GM12878 (cell line): ENCODE measurements at regions not wholly inside any gene's neighbourhood (a gene's known extent, or its start where the extent isn't known, plus 50 kb on each side); places are given as distances from the start of the nearest gene placed in this dataset.

Source experiments
- ATAC-seq: fragments of 200-7000 bp; cut with Tn5 transposase; 3 replicates; pipeline ENCODE4 v1.9.1; 2020; ENCODE audit warnings: mild to moderate bottlenecking, moderate library complexity
- BruUV-seq: library from RNA; stranded (reverse); fragments of 400-500 nt; replicated peaks from 2 replicates; lab custom pipeline; 2021; lab: Mats Ljungman, UMichigan
- CTCF ChIA-PET: fragments of 300-600 bp; sonication (Branson Sonifier 250); formaldehyde crosslinking; extraction: SDS; loops from one replicate; lab custom pipeline; 2021; ENCODE audit warnings: inconsistent platforms; lab: Yijun Ruan, JAX
- POLR2A ChIA-PET: fragments of 350-600 bp; formaldehyde crosslinking; extraction: SDS; loops from one replicate; lab custom pipeline; 2021; ENCODE audit warnings: inconsistent platforms; lab: Charles Lee
- RAD21 ChIA-PET: fragments of 300-600 bp; sonication (Branson Sonifier 250); formaldehyde crosslinking; loops from one replicate; lab custom pipeline; 2023; ENCODE audit warnings: antibody characterized with exemption; ENCODE audit not compliant: unreplicated experiment; lab: Charles Lee
- SMC1A ChIA-PET: fragments of 300-600 bp; sonication (Branson Sonifier 250); formaldehyde crosslinking; loops from one replicate; lab custom pipeline; 2023; ENCODE audit not compliant: unreplicated experiment, uncharacterized antibody; lab: Charles Lee
- DNase-seq: peaks from one replicate; pipeline ENCODE4 v3.0.0-alpha.2; 2011; ENCODE audit warnings: low read depth, low spot score
- FAIRE-seq: peaks from 3 replicates; lab custom pipeline; 2011; peaks lifted over from hg19 to GRCh38; lab: Jason Lieb, UNC
- H2AFZ ChIP-seq: 2 replicates; pipeline ENCODE4 v1.6.0; 2011; ENCODE audit warnings: low read depth, low read length, control low read depth; ENCODE audit not compliant: control insufficient read depth
- H3K27ac ChIP-seq: 2 replicates; pipeline ENCODE4 v1.5.1; 2011; ENCODE audit warnings: control low read depth; ENCODE audit not compliant: control insufficient read depth, insufficient read depth
- H3K27me3 ChIP-seq, 2 experiments: replicated peaks in 1 of 2; 2 replicates each; pipeline versions ENCODE4 v1.6.0 to v1.6.1; 2011; ENCODE audit warnings: low read length in 1 of 2; ENCODE audit not compliant: control insufficient read depth in 2 of 2, insufficient read depth in 2 of 2
- H3K36me3 ChIP-seq, 2 experiments: 2 replicates each; pipeline ENCODE4 v1.5.1; 2011; ENCODE audit warnings: low read length in 1 of 2; ENCODE audit not compliant: control insufficient read depth in 2 of 2, insufficient read depth in 2 of 2
- H3K4me1 ChIP-seq: 2 replicates; pipeline ENCODE4 v1.6.1; 2011; ENCODE audit warnings: mild to moderate bottlenecking, low read length, moderate library complexity, mixed read lengths; ENCODE audit not compliant: control insufficient read depth, insufficient read depth
- H3K4me2 ChIP-seq: 2 replicates; pipeline ENCODE4 v1.6.0; 2011; ENCODE audit warnings: control low read depth; ENCODE audit not compliant: control insufficient read depth, insufficient read depth
- H3K4me3 ChIP-seq: fragments of 200-600 bp; sonication (generic); 2 replicates; pipeline ENCODE4 v1.5.1; 2016
- H3K79me2 ChIP-seq: 2 replicates; pipeline ENCODE4 v1.6.0; 2011; ENCODE audit warnings: low read length; ENCODE audit not compliant: control insufficient read depth, insufficient read depth
- H3K9ac ChIP-seq: 2 replicates; pipeline ENCODE4 v1.8.0; 2011; ENCODE audit warnings: low read length, control low read depth, mixed read lengths; ENCODE audit not compliant: control insufficient read depth, insufficient read depth
- H3K9me3 ChIP-seq: replicated peaks from 3 replicates; pipeline ENCODE4 v1.5.1; 2011; ENCODE audit warnings: mild to moderate bottlenecking, low read length; ENCODE audit not compliant: control insufficient read depth, insufficient read depth
- H4K20me1 ChIP-seq: 2 replicates; pipeline ENCODE4 v1.6.0; 2011; ENCODE audit not compliant: control insufficient read depth, insufficient read depth
- ATF7 ChIP-seq: fragments of 450-650 bp; IDR thresholded peaks from 2 replicates; pipeline ENCODE4 v1.6.1; 2016; ENCODE audit warnings: low read depth, mild to moderate bottlenecking
- BRCA1 ChIP-seq: IDR thresholded peaks from 2 replicates; pipeline ENCODE4 v1.6.1; 2011; ENCODE audit warnings: low read depth, low read length, improper control_type of control experiment
- CHD2 ChIP-seq: IDR thresholded peaks from 2 replicates; pipeline ENCODE4 v1.6.1; 2011; ENCODE audit warnings: low read depth, low read length, improper control_type of control experiment, borderline replicate concordance
- EZH2 ChIP-seq: IDR thresholded peaks from 2 replicates; pipeline ENCODE4 v1.6.1; 2012; ENCODE audit warnings: low read depth, mild to moderate bottlenecking, control low read depth, inconsistent platforms, low read length, borderline replicate concordance; ENCODE audit not compliant: control insufficient read depth
- KLF5 ChIP-seq: fragments of 450-650 bp; IDR thresholded peaks from 2 replicates; pipeline ENCODE4 v1.6.1; 2014; ENCODE audit warnings: mild to moderate bottlenecking; ENCODE audit not compliant: partially characterized antibody
- MAX ChIP-seq: IDR thresholded peaks from 2 replicates; pipeline ENCODE4 v1.6.1; 2012; ENCODE audit warnings: low read depth, low read length, improper control_type of control experiment
- MEF2B ChIP-seq: fragments of 450-650 bp; IDR thresholded peaks from 2 replicates; pipeline ENCODE4 v1.6.1; 2018; ENCODE audit warnings: mild to moderate bottlenecking, moderate library complexity; ENCODE audit not compliant: partially characterized antibody, poor library complexity, severe bottlenecking
- NKRF ChIP-seq: fragments of 450-650 bp; conservative IDR thresholded peaks from 2 replicates; pipeline ENCODE4 v1.6.1; 2017; ENCODE audit warnings: mild to moderate bottlenecking, moderate library complexity
- NR2F1 ChIP-seq: fragments of 450-650 bp; conservative IDR thresholded peaks from 2 replicates; pipeline ENCODE4 v1.6.1; 2017; ENCODE audit warnings: mild to moderate bottlenecking
- PML ChIP-seq: IDR thresholded peaks from 2 replicates; pipeline ENCODE4 v1.6.1; 2012; ENCODE audit warnings: low read length, inconsistent platforms
- SMAD1 ChIP-seq: fragments of 450-650 bp; IDR thresholded peaks from 2 replicates; pipeline ENCODE4 v1.6.1; 2018; ENCODE audit warnings: mild to moderate bottlenecking, low read depth; ENCODE audit not compliant: partially characterized antibody
- ZNF687 ChIP-seq: fragments of 450-650 bp; IDR thresholded peaks from 2 replicates; pipeline ENCODE4 v1.6.1; 2017; ENCODE audit warnings: mild to moderate bottlenecking, moderate library complexity
- in situ Hi-C: fragments of 300-500 bp; cut with MboI; formaldehyde crosslinking; loops from 9 replicates; pipeline ENCODE4 v1.14.3; 2018; ENCODE audit warnings: mixed read lengths
- intact Hi-C: fragments of 100-400 bp; cut with micrococcal nuclease; formaldehyde crosslinking; loops from one replicate; pipeline ENCODE4 v1.14.2; 2022; ENCODE audit not compliant: unreplicated experiment

GRCh38 chr10:84951616-84952015 lies 623.2 kb downstream of the CCSER2 start (continued):
- no peak for TF ChIP-seq KLF5
- TF ChIP-seq, all 136 proteins: peak for 0

- no peak for FAIRE-seq
- intact Hi-C loops: no loop called here
- in situ Hi-C loops: no loop called here
Measured at GRCh38 chr10:84957427-84957826, 629.0 kb downstream of the CCSER2 start.

More at GRCh38 chr10:84957427-84957826, 629.0 kb downstream of the CCSER2 start:
- Histone ChIP-seq H3K27ac (no peak overlapping the region), H3K9me3 (no peaks in the 10 kb centered on the region), H3K4me1 (no peaks in the 10 kb centered on the region), H3K36me3 (no peaks in the 10 kb centered on the region), H3K4me3 (no peak overlapping the region), H3K79me2 (no peaks in the 10 kb centered on the region), H3K9ac (no peak overlapping the region), H4K20me1 (no peaks in the 10 kb centered on the region), H3K27me3 (no peaks in the 10 kb centered on the region), H3K4me2 (no peak overlapping the region), H2AFZ (no peak overlapping the region)
- RAD21 ChIA-PET: no interaction called here
- no TSS peak for BruUV-seq
- ATAC-seq (no peak), DNase-seq (no peak)
- CTCF ChIA-PET: interaction anchor here (0.6 kb wide), 1 partner anchor 13 kb away, joined by 3 read pairs; no protein-coding TSS in a partner anchor
- POLR2A ChIA-PET: no interaction called here
- SMC1A ChIA-PET: no interaction called here
- TF ChIP-seq ZNF687: no peak
- TF ChIP-seq SMAD1: no peak
- TF ChIP-seq PML: no peak
- TF ChIP-seq EZH2: no peak
- no peak for TF ChIP-seq CHD2
- TF ChIP-seq NR2F1: no peak
- no peak for TF ChIP-seq NKRF
- TF ChIP-seq MAX: no peak
- TF ChIP-seq BRCA1: no peak
- no peak for TF ChIP-seq ATF7
- TF ChIP-seq MEF2B: no peak
